HG02852 (cell line): ENCODE measurements at regions not wholly inside any gene's neighbourhood (a gene's known extent, or its start where the extent isn't known, plus 50 kb on each side); places are given as distances from the start of the nearest gene placed in this dataset.

Source experiments
- ATAC-seq: cut with Tn5 transposase; IDR thresholded peaks from one replicate; pipeline ENCODE4 v1.9.1; 2021; ENCODE audit warnings: mild to moderate bottlenecking, moderate library complexity; ENCODE audit not compliant: unreplicated experiment

DNA sequence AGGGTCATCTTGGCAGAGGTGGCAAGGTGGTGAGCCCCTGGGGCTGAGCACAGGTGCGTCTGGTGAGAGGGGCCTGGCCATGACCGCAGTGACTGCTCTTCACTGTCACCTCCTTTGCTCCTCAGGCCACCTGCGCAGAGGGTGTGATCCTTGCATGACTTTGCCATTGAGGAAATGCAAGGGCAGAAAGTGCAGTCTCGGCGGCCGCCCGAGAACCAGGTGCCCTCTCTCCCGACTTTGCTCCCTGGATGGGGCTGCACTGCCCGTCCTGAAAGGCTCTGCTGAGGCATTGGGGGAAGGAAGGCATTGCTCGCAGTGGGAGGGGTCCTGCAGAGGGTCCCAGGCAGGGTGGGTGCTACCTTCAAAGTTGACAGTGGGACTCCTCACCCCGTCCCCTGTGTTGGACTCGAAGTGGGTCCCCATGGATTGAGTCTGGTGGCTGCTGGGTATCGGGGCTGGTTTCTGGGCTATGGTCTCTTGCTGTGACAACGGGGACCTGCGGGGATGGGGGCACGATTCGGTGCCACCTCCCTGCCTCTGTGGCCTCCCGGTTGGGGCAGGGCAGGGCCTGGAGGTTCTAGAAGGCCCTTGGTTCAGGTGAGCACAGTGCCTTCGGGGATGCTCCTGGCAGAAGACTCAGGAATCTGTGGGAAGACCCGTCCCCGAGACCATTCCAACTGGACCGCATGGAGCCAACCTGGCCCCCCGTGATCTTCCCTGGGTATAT is 1239.4 kb downstream of the BRD1 start:
- no peak for ATAC-seq

DNA sequence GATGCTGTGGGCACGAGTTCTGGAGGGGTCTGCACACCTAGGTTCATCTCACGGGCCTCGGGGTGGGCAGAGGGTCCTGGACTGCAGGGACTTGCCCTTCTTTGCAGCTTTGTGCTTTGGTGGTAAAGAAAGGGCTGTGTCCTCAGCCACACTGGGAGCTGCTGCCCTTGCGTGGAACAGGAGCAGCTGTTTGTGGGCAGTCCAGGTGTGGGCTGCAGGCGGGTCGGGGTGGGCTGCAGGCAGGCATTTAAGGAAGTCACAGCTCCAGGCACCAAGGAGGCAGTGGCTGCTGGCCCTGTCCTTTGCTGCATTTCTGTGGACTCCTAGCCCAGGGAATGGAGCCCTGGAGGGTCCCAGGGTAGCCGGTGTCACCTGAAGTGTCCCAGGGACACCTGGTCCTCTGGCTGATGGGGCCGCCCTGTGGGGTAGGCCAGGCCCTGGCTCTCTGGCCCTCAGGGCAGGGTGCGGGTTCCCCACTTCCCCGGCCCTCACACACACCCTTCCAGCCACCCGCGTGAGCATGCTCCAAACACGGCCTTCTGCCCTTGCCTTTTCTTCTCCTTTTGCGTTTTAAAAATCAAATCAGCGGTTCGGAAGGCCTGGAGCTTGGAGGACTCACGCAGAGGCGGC is 1240.3 kb downstream of the BRD1 start:
- no peak for ATAC-seq

DNA sequence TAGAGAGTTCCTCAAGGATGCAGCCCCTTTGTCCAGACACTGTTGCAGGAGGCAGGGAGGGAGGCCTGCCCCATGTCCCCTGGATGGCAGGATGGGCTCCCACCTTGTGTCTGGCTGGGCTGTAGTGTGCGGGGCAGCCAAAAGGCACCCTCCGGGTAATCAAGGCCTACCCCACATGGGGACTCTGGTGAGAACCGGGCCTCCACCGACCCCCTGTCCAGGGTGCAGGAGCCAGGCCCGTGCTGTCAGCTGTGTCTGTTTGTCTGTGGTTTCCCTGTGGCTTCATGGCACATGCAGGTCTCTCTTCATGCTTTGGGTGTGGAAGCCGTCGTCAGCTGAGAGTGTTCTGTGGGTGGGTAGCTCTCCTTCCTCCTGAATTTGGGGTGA is 1240.9 kb downstream of the BRD1 start:
- no peak for ATAC-seq

DNA sequence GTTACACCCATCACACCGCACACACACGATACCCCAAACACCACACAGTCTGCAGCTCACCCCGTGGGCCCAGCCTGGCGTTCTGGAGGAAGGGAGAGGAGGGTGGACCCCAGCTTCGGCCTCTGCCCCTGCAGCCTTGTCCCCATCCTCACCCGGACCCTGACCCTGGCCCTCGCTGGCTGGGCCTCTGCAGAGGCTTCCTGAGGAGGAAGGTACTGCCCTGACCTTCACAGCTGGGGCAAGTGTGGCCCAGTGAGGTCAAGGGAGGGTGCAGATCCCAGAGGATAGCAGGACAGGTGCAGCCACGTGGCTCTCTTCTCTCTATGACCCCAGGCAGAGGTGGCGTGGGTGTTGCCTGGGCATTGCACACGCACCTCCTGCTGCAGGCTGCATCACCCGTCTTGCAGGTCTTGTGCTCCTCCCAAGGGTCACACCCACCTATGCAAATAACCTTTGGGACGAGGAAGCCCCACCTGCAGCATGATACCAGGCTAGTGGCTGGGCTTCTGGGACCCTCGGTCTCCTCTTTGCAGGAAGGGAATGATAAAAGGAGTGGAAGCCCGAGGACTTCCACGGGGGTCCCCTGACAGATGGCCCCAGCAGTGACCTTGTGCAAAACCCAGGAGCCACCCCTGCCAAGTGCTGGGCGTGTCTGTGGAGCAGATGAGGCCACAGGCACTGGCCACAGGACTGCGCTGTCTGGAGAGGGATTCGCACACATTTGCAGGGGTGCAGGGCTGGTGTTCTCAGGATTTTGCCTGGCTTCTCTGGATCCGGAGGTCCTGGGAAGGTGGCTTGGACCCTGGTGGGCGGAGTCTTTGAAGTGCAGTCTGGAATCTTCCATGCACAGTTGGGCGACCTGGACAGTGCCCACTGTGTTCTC is 1241.5 kb downstream of the BRD1 start:
- ATAC-seq = no peak

DNA sequence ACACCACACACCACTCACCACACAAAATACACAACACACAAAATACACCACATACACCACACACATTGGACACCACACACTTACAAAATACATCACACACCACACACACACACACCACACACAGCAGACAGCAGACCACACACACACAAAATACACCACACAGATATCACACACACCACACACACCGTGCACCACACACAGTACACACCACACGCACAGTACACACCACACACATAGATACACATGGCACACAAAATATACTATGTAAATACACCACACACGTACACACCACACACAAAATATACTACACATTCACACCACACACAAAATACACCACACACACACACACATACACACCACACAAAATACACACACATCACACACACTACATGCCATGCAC is 1243.5 kb downstream of the BRD1 start:
- ATAC-seq = no peak

DNA sequence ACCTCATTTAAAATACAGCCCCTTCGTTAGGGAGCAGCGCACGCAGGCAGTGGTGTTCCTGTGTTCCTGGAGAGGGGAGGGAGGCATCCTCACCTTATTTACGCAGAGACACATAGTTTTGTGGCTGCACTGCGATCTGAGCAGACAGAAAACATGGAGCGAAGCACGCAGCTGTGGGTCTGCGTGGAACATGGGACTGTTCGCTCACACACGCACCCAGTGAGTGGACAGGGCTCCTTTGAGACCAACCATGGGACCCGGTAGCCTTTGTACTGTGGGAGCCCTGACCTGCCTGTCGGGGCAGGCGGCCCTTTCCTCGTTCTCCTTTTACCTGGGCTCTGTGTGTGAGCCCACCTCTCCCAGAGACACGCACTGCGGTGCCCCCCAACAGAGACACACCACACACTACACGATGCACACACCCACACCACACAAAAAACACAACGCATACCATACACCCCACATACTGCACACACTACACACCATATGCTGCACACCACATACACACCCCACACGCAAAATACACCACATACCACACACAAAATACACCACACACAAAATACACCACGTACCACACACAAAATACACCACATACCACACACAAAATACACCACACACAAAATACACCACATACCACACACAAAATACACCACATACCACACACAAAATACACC is 1245.7 kb downstream of the BRD1 start:
- no peak for ATAC-seq

DNA sequence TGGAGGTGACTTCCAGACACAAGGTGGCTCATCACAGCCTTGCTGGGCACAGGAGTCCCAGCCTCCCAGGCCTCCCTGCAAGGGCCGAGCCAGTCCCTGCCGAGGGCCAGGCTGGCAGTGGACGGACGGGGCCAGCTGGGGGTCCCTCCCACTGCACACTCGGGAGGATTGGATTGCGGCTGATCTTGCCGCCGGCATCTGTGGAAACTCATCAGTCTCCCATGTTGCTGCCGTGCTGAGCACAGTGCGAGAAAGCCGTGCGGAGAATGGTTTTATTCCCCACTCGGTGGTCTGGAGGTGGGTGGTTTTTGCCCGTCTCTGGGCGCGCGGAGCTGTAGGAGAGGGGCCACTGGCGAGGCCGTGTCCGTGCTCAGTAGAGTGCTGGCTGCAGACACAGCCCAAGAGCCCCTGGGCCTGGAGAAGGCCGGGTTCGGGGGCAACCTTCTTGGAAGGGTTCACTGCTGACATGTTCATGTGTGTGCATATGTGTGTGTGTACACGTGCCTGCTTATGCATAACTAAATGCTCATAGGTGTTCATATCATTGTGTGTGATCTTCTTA is 1246.4 kb downstream of the BRD1 start:
- no peak for ATAC-seq

DNA sequence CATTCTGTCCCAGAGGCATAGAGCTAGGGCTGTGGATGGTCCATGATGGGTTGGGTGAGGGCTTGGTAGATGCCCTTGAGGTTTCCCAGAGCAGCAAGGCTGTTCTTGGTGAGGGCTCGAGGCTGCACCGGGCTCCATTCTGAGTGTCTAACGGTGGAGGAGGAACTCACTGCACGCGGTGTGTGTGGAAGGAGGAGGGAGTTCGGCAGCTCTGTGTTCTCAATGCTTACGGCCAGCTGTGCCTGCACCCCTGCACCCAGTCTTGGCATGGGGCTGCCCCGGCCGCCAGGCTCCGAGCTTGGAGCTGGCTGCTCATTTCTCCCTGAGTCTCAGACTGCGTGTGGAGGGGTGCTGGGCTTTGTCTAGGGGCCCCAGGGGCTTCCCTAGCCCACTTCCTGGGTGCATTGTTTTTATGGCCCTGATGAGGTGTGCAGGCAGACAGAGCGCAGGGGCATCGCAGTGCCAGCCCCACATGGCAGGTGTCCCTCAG is 1247.1 kb downstream of the BRD1 start:
- ATAC-seq = no peak

DNA sequence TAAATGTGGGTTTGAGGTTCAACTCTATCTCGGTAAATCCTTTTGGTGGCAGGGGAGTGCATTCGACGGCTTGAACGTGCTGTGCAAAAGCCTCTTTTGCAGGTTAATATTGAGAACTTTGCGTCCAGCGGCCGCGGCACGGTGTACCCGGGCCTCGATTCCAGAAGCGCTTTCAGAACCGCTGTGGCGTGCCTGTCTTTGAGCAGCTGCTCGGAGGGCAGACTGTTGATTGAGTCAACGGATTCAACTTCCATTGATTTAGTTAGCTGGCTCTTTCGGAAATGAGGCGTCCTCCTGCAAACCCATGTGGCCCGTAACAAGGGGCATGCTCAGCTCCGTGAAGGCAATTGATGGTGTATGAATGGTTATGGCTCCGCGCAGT is 1247.8 kb downstream of the BRD1 start:
- ATAC-seq = no peak

DNA sequence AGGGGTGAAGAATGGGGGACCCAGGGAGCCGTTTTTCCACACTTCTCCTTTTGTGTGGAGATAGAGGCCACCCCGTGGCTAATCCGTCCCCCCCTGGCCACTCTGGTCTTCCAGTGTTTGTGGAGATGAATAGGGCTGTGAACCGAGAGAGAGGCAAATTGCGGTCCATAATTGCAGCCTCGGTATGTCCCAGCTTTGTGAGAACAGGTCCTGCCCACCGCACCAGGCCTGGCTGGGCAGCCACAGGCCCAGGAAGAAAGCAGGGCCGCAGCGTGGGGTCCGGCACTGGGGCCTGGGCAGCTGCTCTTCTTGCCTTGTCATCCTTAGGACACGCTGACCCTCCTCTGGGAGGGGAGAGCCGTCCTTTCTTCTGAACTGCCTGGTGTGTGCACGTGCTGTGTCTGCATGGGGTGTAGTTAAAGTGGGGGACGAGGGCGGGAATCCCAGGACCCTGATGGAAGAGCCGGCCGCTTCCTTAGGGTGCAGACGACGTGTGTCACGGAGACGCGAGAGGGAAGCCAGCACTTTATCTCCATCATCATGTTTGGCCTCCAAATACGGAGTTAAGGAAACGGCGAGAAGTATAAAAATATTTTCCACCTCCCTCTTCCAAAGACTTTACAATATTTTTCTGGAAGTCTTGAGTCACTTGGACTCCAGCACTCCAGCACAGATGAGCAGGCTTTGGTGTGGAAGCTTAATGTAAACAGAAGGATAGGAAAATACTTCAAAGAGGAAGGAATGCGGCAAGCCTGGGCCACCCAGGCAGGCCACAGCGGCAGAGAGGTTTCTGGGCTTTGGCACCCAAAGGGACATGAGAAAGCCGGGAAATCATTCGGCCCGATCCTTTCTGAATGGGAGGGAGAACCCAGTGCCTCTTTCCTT is 1248.4 kb downstream of the BRD1 start:
- ATAC-seq = no peak

DNA sequence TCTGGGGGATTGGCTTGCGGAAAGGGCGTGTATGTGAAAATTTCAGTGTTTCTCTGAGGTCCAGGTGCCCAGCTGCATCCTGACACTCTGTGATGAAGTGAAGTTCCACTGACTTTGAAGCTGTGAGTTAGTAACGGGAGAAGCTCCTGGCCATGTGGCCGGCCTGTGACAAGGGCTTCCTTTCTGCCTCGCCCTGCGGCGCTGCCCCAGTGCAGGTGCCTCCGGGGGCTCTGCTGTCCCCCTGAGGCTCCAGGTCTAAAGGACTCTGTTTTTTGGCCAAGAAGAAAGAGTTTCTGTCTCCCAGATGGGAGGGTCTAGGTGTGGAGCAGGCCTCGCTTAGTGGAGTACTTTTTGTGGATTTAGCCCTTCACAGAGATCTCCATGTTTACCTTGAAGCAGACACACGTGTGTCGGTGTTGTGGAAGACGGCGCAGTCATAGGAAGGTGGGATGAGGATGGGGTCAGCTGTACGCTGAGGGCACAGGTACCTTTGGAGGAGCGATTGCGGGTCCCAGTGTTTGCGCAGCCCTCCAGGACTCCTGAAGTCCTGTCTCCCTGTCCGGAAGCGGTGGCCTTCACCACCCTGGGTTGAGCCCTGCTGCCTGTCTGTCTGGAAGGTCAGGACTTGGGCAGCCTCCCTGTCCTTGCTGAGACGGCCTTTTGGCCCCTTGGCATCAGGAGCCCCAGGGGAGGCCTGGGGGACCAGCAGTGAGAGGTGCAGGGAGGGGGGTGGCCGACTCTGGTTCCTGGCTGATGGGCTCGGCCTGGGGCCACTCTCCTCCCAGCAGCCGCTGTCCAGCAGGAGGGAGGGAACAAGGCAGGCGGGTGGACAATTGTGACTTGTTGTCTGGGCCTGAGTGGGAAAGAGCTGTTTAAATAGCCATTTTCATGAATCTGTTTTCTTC is 1249.3 kb downstream of the BRD1 start:
- no peak for ATAC-seq

DNA sequence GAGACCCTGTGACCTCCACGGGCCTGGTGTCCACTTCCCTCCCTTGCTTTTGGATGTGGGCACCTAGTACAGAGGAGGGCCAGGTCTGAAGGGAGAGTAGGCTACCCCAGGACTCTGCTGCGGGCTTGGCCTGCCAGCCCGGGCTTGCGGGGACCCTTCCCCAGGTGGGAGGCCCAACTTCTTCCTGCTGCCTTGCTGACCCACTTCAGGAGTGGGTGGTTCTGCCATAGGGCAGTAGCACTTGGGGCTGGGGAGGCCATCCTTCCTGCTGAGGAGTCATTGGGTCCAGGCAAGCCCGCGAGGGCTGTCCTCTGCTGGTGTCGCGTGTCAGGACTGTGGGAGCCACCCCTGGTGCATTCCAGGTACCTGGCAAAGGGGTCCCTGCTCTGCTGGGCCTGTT is 1250.0 kb downstream of the BRD1 start:
- ATAC-seq = no peak

DNA sequence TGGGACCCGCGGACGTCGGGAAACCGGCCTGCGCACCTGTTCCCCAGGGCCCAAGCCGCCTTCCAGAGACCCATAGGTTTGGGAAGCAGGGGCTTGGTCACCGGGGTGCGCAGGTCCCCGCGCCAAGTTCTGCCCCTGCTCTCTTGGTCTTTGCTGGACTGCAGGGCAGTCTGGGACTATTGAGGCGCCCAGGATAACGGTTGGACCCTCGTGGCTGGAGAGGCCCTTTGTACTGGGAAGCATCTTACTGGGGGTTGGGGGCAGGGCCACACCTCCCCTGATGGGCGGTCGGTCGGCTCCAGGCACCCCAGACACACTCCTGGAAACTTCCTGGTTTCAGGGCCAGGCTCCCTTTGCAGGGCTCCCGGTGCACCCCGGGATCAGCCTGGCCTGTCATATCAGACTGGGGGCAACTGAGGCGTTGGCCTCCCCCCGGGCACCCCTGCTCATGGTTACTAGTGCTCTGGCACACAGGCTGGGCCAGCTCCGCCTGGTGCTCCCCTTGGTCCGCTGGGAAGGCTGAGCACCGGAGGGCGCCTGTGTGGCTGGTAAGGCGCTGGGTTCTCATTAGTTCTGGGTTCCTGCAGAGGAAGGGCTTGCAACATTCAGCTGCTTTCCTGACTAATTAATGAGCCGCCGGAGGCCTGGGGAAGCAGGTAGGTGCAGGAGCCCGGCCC is 1250.5 kb downstream of the BRD1 start:
- no peak for ATAC-seq

DNA sequence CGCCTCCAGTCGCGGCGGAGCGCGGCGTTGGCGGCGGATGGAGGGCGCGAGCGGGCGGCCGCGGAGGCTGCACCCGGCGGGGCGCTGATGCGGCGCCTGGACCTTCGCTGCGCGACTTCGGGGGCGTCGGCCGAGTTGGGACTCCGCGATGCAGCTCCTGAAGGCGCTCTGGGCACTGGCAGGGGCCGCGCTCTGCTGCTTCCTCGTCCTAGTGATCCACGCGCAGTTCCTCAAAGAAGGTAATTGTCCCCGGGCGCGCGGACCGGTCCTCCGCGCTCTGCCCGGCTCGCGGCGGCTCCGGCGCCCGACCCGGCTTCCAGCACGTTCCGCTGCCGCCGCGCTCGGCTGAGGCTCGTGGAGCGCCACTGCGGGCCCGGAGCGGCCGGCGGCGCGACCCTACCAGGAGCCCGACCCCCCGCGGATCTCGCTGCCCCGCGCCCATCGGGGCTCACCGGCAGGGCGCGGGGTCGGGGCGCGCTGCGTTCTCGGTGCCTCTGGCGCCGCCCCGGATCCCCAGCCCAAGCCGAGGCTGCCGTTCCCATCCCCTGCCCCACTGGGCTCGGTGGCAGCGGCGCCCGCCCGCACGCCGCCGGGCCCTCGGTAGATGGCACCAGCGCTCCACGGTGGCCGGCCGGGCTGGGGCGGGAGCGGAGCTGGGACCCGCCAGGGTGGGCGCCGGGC is 1251.2 kb downstream of the BRD1 start:
- ATAC-seq = no peak

DNA sequence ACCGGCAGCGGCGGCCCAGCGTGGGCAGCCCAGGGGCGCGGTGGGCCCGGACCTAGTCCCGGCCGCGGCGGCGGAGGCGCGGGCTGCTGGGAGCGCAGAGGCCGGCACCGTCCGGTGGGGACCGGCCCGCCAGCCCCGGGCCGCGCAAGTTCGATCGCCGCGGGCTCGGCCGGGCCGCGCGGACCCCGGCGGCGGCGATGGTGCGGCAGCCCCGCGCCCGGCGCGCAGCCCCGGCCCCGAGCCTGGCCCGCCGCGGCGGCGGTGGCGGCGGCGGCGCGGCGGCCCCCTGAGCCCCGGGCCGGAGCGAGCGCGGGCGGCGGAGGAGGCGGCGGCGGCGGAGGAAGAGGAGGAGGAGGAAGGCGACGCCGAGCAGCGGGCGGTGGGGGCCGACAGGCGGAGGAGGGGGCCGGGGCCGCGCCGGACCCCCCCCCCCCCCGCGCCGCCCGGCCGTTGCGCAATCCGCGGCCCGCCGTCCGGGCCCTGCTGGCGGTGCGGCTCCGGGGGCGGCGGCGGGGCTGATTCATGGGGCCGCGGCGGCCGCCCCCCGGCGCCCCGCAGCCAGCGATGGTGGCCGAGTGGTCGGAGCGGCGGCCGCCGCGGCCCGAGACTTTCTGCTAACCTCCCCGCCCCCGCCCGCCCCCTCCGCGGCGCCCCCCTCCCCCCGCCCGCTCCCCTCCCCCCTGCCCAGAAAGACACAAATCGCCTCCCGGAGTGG is 1251.9 kb downstream of the BRD1 start:
- no peak for ATAC-seq

DNA sequence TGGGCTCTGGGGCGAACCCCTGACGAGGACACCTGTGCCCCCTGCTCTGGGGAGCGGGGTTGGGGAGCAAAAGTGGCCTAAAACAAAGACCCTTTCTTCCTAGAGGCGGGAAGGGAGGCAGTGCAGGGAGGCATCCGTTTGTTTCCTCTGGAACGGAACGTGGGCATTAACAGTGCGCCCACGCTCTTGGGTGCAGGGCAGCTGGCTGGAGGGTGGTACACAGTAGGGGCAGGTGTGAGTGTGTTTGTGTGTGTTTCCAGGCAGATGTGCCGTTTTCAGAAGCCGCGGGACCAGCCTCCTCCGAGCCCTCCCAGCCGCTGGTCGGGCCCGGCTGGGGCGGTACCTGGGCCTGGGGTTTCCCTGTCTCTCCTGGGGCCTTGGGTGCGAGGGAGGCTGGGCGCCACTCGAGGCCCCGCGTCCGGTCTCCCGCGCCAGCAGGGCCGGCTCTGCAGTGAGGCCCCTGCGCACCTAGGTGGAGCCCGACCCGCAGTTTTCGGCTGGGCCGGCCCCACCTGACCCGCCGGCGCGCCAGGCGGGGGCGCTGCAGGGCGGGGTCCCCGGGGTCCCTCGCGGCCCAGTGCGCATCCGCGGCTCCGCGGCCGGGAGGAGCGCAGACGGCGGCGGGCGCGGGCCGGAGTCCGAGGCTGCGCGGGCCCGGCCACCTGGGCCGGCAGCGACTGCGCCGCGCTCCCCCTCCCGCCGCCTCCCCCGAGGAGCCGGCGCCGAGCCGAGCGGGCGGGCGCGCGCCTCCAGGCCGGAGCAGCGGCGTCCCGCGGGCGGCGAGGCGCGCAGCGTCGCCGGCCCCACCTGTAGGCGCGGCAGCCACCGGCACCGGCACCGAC is 1252.7 kb downstream of the BRD1 start:
- no peak for ATAC-seq
